ENCODE measurements at regions not wholly inside any gene's neighbourhood (a gene's known extent, or its start where the extent isn't known, plus 50 kb on each side); places are given as distances from the start of the nearest gene placed in this dataset.

DNA sequence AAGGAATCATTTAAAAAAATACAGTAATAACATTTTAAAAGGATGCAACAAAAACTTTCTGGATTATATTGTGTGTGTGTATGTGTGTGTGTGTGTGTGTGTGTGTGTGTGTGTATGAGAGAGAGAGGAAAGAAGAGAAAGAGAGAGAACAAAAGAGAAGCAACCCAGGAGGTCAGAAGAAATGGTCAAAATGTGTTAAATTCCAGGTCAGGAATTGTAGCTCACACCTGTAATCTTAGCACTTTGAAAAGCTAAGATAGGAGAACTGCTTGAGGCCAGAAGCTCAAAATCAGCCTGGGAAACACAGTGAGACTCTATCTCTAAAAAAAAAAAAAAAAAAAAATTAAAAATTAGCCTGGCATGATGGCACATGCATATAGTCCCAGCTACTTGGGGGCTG lies 311.8 kb upstream of the CDH12 start:
- ATAC-seq (ENCODE audit: insufficient read depth, low read depth) (no peak), DNase-seq (no peak)
- Histone ChIP-seq H3K4me1 (ENCODE audit: insufficient read depth, low read length) (no peaks in the 10 kb centered on the region), H3K36me3 (ENCODE audit: insufficient read depth, low read length) (no peaks in the 10 kb centered on the region), H3K9ac (ENCODE audit: low read depth, low read length) (no peak overlapping the region), H3K4me3 (ENCODE audit: low read depth in 1 of 2, low read length in 2 of 2) (no peak overlapping the region), H2AFZ (ENCODE audit: low read depth, low read length) (no peak overlapping the region), H3K27me3 (ENCODE audit: insufficient read depth, low read length, poor library complexity) (no peaks in the 10 kb centered on the region), H3K4me2 (ENCODE audit: insufficient read depth, low read length) (no peak overlapping the region), H3K27ac (ENCODE audit: low read length) (no peak overlapping the region), H3K79me2 (ENCODE audit: insufficient read depth, low read length) (no peaks in the 10 kb centered on the region), H4K20me1 (ENCODE audit: insufficient read depth, low read length) (no peaks in the 10 kb centered on the region), H3K9me3 (ENCODE audit: insufficient read depth, low read length, severe bottlenecking) (no peaks in the 10 kb centered on the region)
- TF ChIP-seq EZH2 (IDR thresholded peaks at IDR 0.05; ENCODE audit: borderline replicate concordance, low read depth, low read length, severe bottlenecking): no peak
- TF ChIP-seq, protein P1, sequence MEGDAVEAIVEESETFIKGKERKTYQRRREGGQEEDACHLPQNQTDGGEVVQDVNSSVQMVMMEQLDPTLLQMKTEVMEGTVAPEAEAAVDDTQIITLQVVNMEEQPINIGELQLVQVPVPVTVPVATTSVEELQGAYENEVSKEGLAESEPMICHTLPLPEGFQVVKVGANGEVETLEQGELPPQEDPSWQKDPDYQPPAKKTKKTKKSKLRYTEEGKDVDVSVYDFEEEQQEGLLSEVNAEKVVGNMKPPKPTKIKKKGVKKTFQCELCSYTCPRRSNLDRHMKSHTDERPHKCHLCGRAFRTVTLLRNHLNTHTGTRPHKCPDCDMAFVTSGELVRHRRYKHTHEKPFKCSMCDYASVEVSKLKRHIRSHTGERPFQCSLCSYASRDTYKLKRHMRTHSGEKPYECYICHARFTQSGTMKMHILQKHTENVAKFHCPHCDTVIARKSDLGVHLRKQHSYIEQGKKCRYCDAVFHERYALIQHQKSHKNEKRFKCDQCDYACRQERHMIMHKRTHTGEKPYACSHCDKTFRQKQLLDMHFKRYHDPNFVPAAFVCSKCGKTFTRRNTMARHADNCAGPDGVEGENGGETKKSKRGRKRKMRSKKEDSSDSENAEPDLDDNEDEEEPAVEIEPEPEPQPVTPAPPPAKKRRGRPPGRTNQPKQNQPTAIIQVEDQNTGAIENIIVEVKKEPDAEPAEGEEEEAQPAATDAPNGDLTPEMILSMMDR (IDR thresholded peaks at IDR 0.05; ENCODE audit: borderline replicate concordance, extremely low read depth, low read length, poor library complexity, severe bottlenecking): no peak

DNA sequence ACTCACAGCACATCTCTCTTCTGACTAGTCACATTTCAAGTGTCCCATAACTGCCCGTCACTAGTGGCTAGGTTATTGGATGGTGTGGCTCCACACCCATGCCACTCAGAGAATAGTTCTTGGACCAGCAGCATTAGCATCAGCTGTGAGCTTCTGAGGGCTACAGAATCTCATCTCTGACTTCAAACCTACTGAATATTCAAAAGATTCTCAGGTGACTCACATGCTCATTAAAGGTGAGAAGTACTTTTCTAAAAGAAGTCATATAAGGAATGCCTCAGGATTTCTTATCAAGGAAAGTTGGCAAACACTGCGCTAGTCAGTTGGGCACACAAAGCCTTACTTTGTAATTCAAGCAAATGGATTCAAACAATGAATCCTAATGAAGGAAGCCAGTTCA lies 305.0 kb upstream of the CDH12 start:
- Histone ChIP-seq H2AFZ (ENCODE audit: low read depth, low read length) (no peak overlapping the region), H4K20me1 (ENCODE audit: insufficient read depth, low read length) (no peaks in the 10 kb centered on the region), H3K4me2 (ENCODE audit: insufficient read depth, low read length) (no peak overlapping the region), H3K4me1 (ENCODE audit: insufficient read depth, low read length) (no peaks in the 10 kb centered on the region), H3K4me3 (ENCODE audit: low read depth in 1 of 2, low read length in 2 of 2) (no peak overlapping the region), H3K36me3 (ENCODE audit: insufficient read depth, low read length) (no peaks in the 10 kb centered on the region), H3K79me2 (ENCODE audit: insufficient read depth, low read length) (no peaks in the 10 kb centered on the region), H3K9me3 (ENCODE audit: insufficient read depth, low read length, severe bottlenecking) (no peaks in the 10 kb centered on the region), H3K27me3 (ENCODE audit: insufficient read depth, low read length, poor library complexity) (no peaks in the 10 kb centered on the region), H3K27ac (ENCODE audit: low read length) (no peak overlapping the region), H3K9ac (ENCODE audit: low read depth, low read length) (no peak overlapping the region)
- TF ChIP-seq, protein P1 (IDR thresholded peaks at IDR 0.05; ENCODE audit: borderline replicate concordance, extremely low read depth, low read length, poor library complexity, severe bottlenecking): no peak
- TF ChIP-seq EZH2 (IDR thresholded peaks at IDR 0.05; ENCODE audit: borderline replicate concordance, low read depth, low read length, severe bottlenecking): no peak
- no peak for DNase-seq
- ATAC-seq (ENCODE audit: insufficient read depth, low read depth): no peak

DNA sequence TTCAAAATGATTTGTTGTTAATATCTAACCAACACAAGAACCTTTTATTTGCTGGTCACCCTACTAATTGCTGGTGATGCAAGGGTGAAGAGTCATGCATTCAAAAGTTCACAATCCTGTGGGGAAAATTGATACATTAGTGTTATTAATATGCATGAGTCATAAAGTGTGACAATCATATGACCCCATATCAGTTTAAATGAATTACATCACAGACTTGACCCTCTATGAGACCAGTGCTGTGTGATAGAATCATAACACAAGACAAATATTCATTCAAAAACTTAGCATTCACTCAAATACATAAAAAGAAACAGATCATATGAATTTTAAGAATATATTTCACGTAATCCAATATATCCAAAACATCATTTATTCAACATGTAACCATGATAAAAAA lies 304.6 kb upstream of the CDH12 start:
- H3K4me1 ChIP-seq (ENCODE audit: insufficient read depth, low read length): no peaks in the 10 kb centered on the region
- H3K27me3 ChIP-seq (ENCODE audit: insufficient read depth, low read length, poor library complexity): no peaks in the 10 kb centered on the region
- ATAC-seq (ENCODE audit: insufficient read depth, low read depth) (no peak), DNase-seq (no peak)
- TF ChIP-seq, protein P1 (IDR thresholded peaks at IDR 0.05; ENCODE audit: borderline replicate concordance, extremely low read depth, low read length, poor library complexity, severe bottlenecking): no peak
- no peak for TF ChIP-seq EZH2 (IDR thresholded peaks at IDR 0.05; ENCODE audit: borderline replicate concordance, low read depth, low read length, severe bottlenecking)
- H3K9ac ChIP-seq (ENCODE audit: low read depth, low read length): no peak overlapping the region
- H4K20me1 ChIP-seq (ENCODE audit: insufficient read depth, low read length): no peaks in the 10 kb centered on the region
- H3K9me3 ChIP-seq (ENCODE audit: insufficient read depth, low read length, severe bottlenecking): no peaks in the 10 kb centered on the region
- no peak overlapping the region for H2AFZ ChIP-seq (ENCODE audit: low read depth, low read length)
- H3K4me3 ChIP-seq (ENCODE audit: low read depth in 1 of 2, low read length in 2 of 2): no peak overlapping the region
- H3K27ac ChIP-seq (ENCODE audit: low read length): no peak overlapping the region
- no peaks in the 10 kb centered on the region for H3K79me2 ChIP-seq (ENCODE audit: insufficient read depth, low read length)
- H3K36me3 ChIP-seq (ENCODE audit: insufficient read depth, low read length): no peaks in the 10 kb centered on the region
- no peak overlapping the region for H3K4me2 ChIP-seq (ENCODE audit: insufficient read depth, low read length)

DNA sequence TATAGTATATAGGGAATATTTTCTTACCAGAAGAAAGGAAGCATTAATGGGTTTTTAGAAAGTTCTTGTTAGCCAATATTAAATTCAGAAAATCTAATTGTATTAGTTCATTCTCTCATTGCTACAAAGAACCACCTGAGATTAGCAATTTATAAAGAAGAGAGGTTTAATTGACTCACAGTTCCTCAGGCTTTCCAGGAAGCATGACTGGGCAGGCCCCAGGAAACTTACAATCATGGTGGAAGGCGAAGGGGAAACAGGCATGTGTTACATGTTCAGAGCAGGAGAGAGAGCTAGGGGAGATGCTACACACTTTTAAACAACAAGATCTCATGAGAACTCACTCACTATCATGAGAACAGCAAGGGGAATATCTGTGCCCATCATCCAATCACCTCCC lies 304.0 kb upstream of the CDH12 start:
- no peak for DNase-seq
- TF ChIP-seq, protein P1 (IDR thresholded peaks at IDR 0.05; ENCODE audit: borderline replicate concordance, extremely low read depth, low read length, poor library complexity, severe bottlenecking): no peak
- no peak for TF ChIP-seq EZH2 (IDR thresholded peaks at IDR 0.05; ENCODE audit: borderline replicate concordance, low read depth, low read length, severe bottlenecking)
- Histone ChIP-seq H2AFZ (ENCODE audit: low read depth, low read length) (no peak overlapping the region), H3K4me2 (ENCODE audit: insufficient read depth, low read length) (no peak overlapping the region), H3K4me1 (ENCODE audit: insufficient read depth, low read length) (no peaks in the 10 kb centered on the region), H3K27ac (ENCODE audit: low read length) (no peak overlapping the region), H3K79me2 (ENCODE audit: insufficient read depth, low read length) (no peaks in the 10 kb centered on the region), H3K9me3 (ENCODE audit: insufficient read depth, low read length, severe bottlenecking) (no peaks in the 10 kb centered on the region), H3K9ac (ENCODE audit: low read depth, low read length) (no peak overlapping the region), H3K27me3 (ENCODE audit: insufficient read depth, low read length, poor library complexity) (no peaks in the 10 kb centered on the region), H4K20me1 (ENCODE audit: insufficient read depth, low read length) (no peaks in the 10 kb centered on the region), H3K36me3 (ENCODE audit: insufficient read depth, low read length) (no peaks in the 10 kb centered on the region), H3K4me3 (ENCODE audit: low read depth in 1 of 2, low read length in 2 of 2) (no peak overlapping the region)
- ATAC-seq (ENCODE audit: insufficient read depth, low read depth): no peak

Measured in DND-41 (cell line).